CD14-positive monocyte (primary cell): ENCODE measurements at regions not wholly inside any gene's neighbourhood (a gene's known extent, or its start where the extent isn't known, plus 50 kb on each side); places are given as distances from the start of the nearest gene placed in this dataset.

Experiments
- DNase-seq, 3 donors: peaks; one replicate each; pipeline ENCODE4 v3.0.0-alpha.2; 2011 to 2022
- H2AFZ ChIP-seq: 2 replicates; pipeline ENCODE4 v1.6.0; 2012; ENCODE audit warnings: mild to moderate bottlenecking, low read depth, low read length, inconsistent platforms; ENCODE audit not compliant: insufficient read depth, poor library complexity, severe bottlenecking
- H3K27ac ChIP-seq, 2 donors: 1 replicate in 1 of 2; 2 replicates in 1 of 2; pipeline ENCODE4 v1.5.1; 2012 to 2013; ENCODE audit warnings: low read length in 2 of 2, control low read depth in 1 of 2, inconsistent platforms in 1 of 2, low read depth in 1 of 2, mild to moderate bottlenecking in 1 of 2
- H3K27me3 ChIP-seq, 2 donors: one replicate each; pipeline versions ENCODE4 v1.6.0 to v1.6.1; 2011 to 2013; ENCODE audit warnings: low read length in 2 of 2; ENCODE audit not compliant: control insufficient read depth in 2 of 2, insufficient read depth in 2 of 2
- H3K36me3 ChIP-seq, 2 donors: replicated peaks in 1 of 2; 1 replicate in 1 of 2; 2 replicates in 1 of 2; pipeline versions ENCODE4 v1.5.1 to v1.6.1; 2012 to 2013; ENCODE audit warnings: low read length in 2 of 2, control low read depth in 1 of 2, inconsistent platforms in 1 of 2, mild to moderate bottlenecking in 1 of 2; ENCODE audit not compliant: insufficient read depth in 2 of 2, control insufficient read depth in 1 of 2
- H3K4me1 ChIP-seq, 2 donors: 1 replicate in 1 of 2; 2 replicates in 1 of 2; pipeline versions ENCODE4 v1.5.1 to v1.6.1; 2012 to 2013; ENCODE audit warnings: low read length in 2 of 2, control low read depth in 1 of 2, inconsistent platforms in 1 of 2, mild to moderate bottlenecking in 1 of 2, moderate library complexity in 1 of 2; ENCODE audit not compliant: insufficient read depth in 2 of 2, control insufficient read depth in 1 of 2
- H3K4me2 ChIP-seq: replicated peaks from 2 replicates; pipeline ENCODE3; 2012; ENCODE audit warnings: low read length, moderate library complexity, mild to moderate bottlenecking; ENCODE audit not compliant: poor library complexity, severe bottlenecking; ENCODE audit errors: extremely low read depth
- H3K4me3 ChIP-seq, 3 experiments: fragments of 200-600 bp in 1 of 3; sonication (generic) in 1 of 3; replicated peaks in 1 of 3; 1 replicate in 2 of 3; 2 replicates in 1 of 3; pipeline ENCODE4 v1.5.1; 2011 to 2013; ENCODE audit warnings: low read length in 3 of 3, mild to moderate bottlenecking in 3 of 3, control low read depth in 2 of 3, low read depth in 2 of 3, inconsistent platforms in 1 of 3, moderate library complexity in 1 of 3
- H3K79me2 ChIP-seq: 2 replicates; pipeline ENCODE4 v1.6.0; 2012; ENCODE audit warnings: mild to moderate bottlenecking, control low read depth, inconsistent platforms, low read length, moderate library complexity; ENCODE audit not compliant: insufficient read depth
- H3K9ac ChIP-seq: 2 replicates; pipeline ENCODE4 v1.6.0; 2017; ENCODE audit warnings: low read length, mild to moderate bottlenecking; ENCODE audit not compliant: insufficient read depth, poor library complexity, severe bottlenecking
- H3K9me3 ChIP-seq, 2 donors: replicated peaks in 1 of 2; 1 replicate in 1 of 2; 2 replicates in 1 of 2; pipeline versions ENCODE4 v1.5.1 to v1.6.1; 2012 to 2013; ENCODE audit warnings: low read length in 2 of 2, control low read depth in 1 of 2; ENCODE audit not compliant: control insufficient read depth in 1 of 2, insufficient read depth in 1 of 2
- H4K20me1 ChIP-seq: 2 replicates; pipeline ENCODE4 v1.6.0; 2012; ENCODE audit warnings: mild to moderate bottlenecking, low read length, control low read depth, moderate library complexity; ENCODE audit not compliant: insufficient read depth
- H3K27ac Mint-ChIP-seq, 7 donors: one replicate each; pipeline ENCODE4 v1.8.0; 2020; ENCODE audit warnings: mild to moderate bottlenecking in 7 of 7, mixed read lengths in 7 of 7, moderate library complexity in 6 of 7, inconsistent platforms in 2 of 7
- H3K27me3 Mint-ChIP-seq, 3 donors: one replicate each; pipeline ENCODE4 v1.8.0; 2021 to 2022; ENCODE audit warnings: low read depth in 3 of 3, mild to moderate bottlenecking in 3 of 3, mixed read lengths in 3 of 3, moderate library complexity in 3 of 3, inconsistent platforms in 1 of 3
- H3K36me3 Mint-ChIP-seq, 2 donors: one replicate each; pipeline ENCODE4 v1.8.0; 2020; ENCODE audit warnings: mixed read lengths in 2 of 2, inconsistent platforms in 1 of 2, mild to moderate bottlenecking in 1 of 2
- H3K4me1 Mint-ChIP-seq: one replicate; pipeline ENCODE4 v1.8.0; 2020; ENCODE audit warnings: mild to moderate bottlenecking, mixed read lengths
- H3K4me3 Mint-ChIP-seq, 2 donors: one replicate each; pipeline ENCODE4 v1.8.0; 2020; ENCODE audit warnings: mild to moderate bottlenecking in 2 of 2, mixed read lengths in 2 of 2, moderate library complexity in 1 of 2
- H3K9me3 Mint-ChIP-seq, 7 donors: one replicate each; pipeline ENCODE4 v1.8.0; 2020 to 2022; ENCODE audit warnings: mixed read lengths in 7 of 7, mild to moderate bottlenecking in 6 of 7, moderate library complexity in 6 of 7, inconsistent platforms in 2 of 7
- CTCF ChIP-seq: fragments of 200-600 bp; IDR thresholded peaks from one replicate; pipeline ENCODE4 v1.8.0; 2022; ENCODE audit warnings: antibody characterized with exemption, mild to moderate bottlenecking
- WGBS: methylation state at CpG from one replicate; pipeline ENCODE4 v1.1.5; 2013; ENCODE audit warnings: missing lambda C conversion rate; ENCODE audit not compliant: insufficient coverage; 5-methylcytosine and 5-hydroxymethylcytosine counted together
- intact Hi-C, 2 donors: fragments of 100-400 bp; cut with micrococcal nuclease; formaldehyde crosslinking; loops; one replicate each; pipeline versions ENCODE4 v1.15.0 to v1.15.1; 2023

DNA sequence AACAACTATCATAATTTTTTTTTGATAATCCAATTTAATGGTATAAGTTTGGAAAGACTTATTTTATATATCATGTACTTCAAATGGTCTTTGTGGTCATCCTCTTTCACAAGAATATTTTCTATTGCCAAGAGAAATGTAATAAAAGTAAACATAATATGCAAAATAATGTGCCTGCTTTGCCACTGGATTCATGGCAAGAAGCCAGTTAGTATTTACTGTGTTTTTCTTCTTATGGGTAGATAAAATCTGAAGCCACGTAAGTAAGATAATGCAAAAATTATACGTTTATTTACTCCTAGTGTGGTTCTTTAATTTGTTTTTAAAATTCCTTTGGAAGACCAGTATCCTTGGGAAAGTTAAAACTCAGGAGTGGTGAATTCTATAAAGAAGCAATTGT is 258.5 kb downstream of the ARL4A start:
- Histone ChIP-seq H2AFZ (no peak overlapping the region), H3K27ac (no peak overlapping the region), H3K27me3 (no peaks in the 10 kb centered on the region), H3K36me3 (no peaks in the 10 kb centered on the region), H3K79me2 (no peaks in the 10 kb centered on the region), H3K9ac (no peak overlapping the region), H3K4me3 (no peak overlapping the region), H4K20me1 (no peaks in the 10 kb centered on the region), H3K9me3 (no peaks in the 10 kb centered on the region), H3K4me1 (no peaks in the 10 kb centered on the region), H3K4me2 (no peak overlapping the region)
- TF ChIP-seq CTCF, result no peak
- Mint-ChIP-seq H3K27me3 (no peaks in the 10 kb centered on the region), H3K36me3 (no peaks in the 10 kb centered on the region), H3K4me1 (no peaks in the 10 kb centered on the region), H3K9me3 (no peaks in the 10 kb centered on the region), H3K27ac (no peak overlapping the region), H3K4me3 (no peak overlapping the region)
- WGBS, result no CpG with 5 or more reads among the region's 2 CpGs
- DNase-seq, result no peak
- intact Hi-C loops, result no loop called here

- H3K27ac Mint-ChIP-seq, result no peak overlapping the region
- H3K27ac ChIP-seq, result no peak overlapping the region
- H3K27me3 ChIP-seq, result no peaks in the 10 kb centered on the region
- no peaks in the 10 kb centered on the region for H3K4me1 ChIP-seq
- H2AFZ ChIP-seq, result no peak overlapping the region
- H3K4me1 Mint-ChIP-seq, result no peaks in the 10 kb centered on the region
- intact Hi-C loops, result no loop called here
- H3K4me3 ChIP-seq, result no peak overlapping the region
- no peak for TF ChIP-seq CTCF
- no peaks in the 10 kb centered on the region for H4K20me1 ChIP-seq
- no peak overlapping the region for H3K9ac ChIP-seq
- no peaks in the 10 kb centered on the region for H3K9me3 ChIP-seq
- no peak overlapping the region for H3K4me2 ChIP-seq
- H3K36me3 ChIP-seq, result no peaks in the 10 kb centered on the region
- WGBS, result no CpG with 5 or more reads among the region's 5 CpGs
- no peaks in the 10 kb centered on the region for H3K36me3 Mint-ChIP-seq
- no peaks in the 10 kb centered on the region for H3K9me3 Mint-ChIP-seq
- H3K27me3 Mint-ChIP-seq, result no peaks in the 10 kb centered on the region
- DNase-seq, result no peak
- H3K4me3 Mint-ChIP-seq, result no peak overlapping the region
- no peaks in the 10 kb centered on the region for H3K79me2 ChIP-seq
Observed at GRCh38 chr7:12947465-12947864, 260.0 kb downstream of the ARL4A start.
